Frontal cortex (tissue), 3 donors: ENCODE measurements at regions not wholly inside any gene's neighbourhood (a gene's known extent, or its start where the extent isn't known, plus 50 kb on each side); places are given as distances from the start of the nearest gene placed in this dataset.

ENCODE experiments used
- DNase-seq, 2 donors: peaks; one replicate each; pipeline ENCODE4 v3.0.0; 2012; ENCODE audit warnings: low spot score in 2 of 2
- FAIRE-seq: peaks from 2 replicates; lab custom pipeline; 2012; peaks lifted over from hg19 to GRCh38; lab: Jason Lieb, UNC
- donor health status: control.
- donor health status: control.
- donor health status: control.

- no peak for FAIRE-seq
- DNase-seq = no peak
Observed at GRCh38 chr13:109910194-109910593, 123.8 kb upstream of the IRS2 start.

DNA sequence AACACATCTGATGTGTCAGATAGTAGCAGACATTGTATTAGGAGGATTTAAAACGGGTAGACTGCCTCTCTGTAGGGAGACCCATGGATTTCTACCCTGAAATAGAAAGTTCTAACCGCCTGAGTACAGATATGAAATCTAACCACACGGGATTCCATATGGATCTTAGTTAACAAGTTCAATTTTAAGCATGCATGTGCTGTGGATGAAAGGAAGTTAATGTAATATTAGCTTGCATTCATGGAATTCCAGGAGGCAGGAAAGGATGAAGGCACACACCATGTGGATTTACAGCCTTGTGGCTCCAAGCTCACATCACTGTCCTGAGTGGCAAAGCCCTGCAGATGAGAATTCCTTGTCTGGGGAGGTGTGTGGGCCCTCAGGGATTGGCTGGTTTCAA lies 120.6 kb upstream of the IRS2 start:
- no peak for DNase-seq
- no peak for FAIRE-seq

- FAIRE-seq (no peak), DNase-seq (no peak)
Observed at GRCh38 chr13:109904218-109904617, 117.8 kb upstream of the IRS2 start.

DNA sequence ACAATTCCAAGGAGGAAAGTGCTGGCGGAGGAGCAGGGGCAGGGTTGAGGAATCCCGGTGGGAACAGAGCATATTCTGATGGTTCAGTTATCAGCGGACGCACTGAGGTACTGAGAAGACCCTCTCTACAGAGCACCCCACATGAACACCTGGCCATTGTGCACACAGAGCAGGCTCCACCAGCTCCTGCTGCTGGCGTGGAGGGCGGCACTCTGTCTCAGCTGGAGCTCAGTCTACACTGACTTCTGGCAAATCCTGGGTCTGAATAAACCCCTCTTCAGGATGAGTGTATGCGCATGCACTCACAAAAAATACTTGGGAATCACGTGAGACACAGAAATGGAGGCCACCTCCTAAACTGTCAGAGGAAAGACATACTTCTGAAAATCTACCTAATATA lies 114.4 kb upstream of the IRS2 start:
- FAIRE-seq (no peak), DNase-seq (no peak)

GRCh38 chr13:109900320-109900719 lies 113.9 kb upstream of the IRS2 start:
- no peak for FAIRE-seq
- no peak for DNase-seq

GRCh38 chr13:109899748-109900147 lies 113.4 kb upstream of the IRS2 start:
- DNase-seq (no peak), FAIRE-seq (no peak)

- FAIRE-seq (no peak), DNase-seq (no peak)
Observed at GRCh38 chr13:109899316-109899715, 112.9 kb upstream of the IRS2 start.

GRCh38 chr13:109897988-109898624 lies 111.7 kb upstream of the IRS2 start:
- FAIRE-seq (no peak), DNase-seq (no peak)

DNA sequence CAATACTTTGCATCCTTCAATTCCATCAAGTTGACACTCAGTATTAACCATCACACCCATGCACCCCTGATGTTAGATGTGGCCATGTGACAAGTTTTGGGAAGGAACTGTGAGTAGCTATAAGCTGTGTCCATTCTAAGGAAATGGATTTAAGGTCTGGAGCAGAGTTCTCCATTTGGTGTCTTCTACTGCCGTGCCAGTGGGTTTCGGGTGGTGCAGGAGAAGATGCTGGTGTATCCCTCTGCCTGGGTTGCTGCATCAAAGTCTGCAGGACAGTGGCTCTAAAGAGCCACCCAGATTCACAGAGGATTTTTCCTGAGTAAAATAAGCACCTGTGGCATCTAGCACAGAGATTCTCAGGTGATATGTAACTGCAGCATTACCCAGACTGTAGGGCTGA lies 105.7 kb upstream of the IRS2 start:
- DNase-seq (no peak), FAIRE-seq (no peak)

GRCh38 chr13:109885235-109885634 lies 98.9 kb upstream of the IRS2 start:
- DNase-seq (no peak), FAIRE-seq (no peak)

DNA sequence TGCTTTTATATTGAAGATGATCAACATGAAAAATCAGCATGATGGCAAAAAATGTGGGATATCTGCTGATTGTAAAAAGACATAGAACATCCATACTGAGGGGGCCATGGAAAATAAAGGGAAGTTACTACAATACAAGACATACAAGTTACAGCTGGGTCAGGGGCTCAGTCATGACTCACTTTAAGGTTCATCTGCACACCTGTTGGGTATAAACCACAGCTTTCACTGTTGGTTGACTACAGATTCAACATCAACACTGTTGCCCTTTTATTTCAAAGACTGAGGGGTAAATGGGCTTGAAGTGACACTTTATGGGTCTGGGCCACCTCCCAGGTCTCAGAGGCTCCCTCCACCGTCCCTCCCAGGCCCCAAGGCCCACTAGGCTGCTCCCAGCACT lies 98.1 kb upstream of the IRS2 start:
- DNase-seq = no peak
- no peak for FAIRE-seq

- no peak for FAIRE-seq
- no peak for DNase-seq
Observed at GRCh38 chr13:109883181-109884180, 97.1 kb upstream of the IRS2 start.

DNA sequence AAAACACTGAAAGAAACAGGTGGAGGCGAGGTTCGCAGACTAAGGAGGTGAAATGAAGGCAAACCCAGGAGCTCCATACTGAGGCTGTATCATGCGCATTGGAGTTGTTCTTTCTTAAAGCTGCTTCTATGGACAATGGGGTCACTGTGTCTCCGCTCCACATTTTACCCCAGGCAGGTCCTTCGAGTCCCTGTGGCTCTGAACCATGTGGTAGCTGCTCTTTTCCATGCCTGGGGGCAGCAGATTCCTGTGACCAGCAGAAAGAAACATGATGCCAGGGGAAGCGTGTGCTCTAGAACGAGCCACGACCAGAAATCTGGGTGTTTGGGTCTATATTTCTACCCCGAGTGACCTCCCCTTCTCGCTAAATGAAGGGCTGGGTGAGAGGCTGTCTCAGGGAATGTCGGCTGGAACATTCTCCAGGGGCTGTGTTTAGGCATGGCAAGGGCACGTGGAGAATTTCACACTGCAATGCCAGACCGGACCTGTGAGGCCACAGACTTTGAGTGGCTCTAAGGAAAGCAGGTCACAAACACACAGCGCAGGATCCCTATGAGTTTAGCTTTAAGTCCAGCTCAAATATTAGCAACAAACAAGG lies 95.7 kb upstream of the IRS2 start:
- FAIRE-seq = no peak
- no peak for DNase-seq

DNA sequence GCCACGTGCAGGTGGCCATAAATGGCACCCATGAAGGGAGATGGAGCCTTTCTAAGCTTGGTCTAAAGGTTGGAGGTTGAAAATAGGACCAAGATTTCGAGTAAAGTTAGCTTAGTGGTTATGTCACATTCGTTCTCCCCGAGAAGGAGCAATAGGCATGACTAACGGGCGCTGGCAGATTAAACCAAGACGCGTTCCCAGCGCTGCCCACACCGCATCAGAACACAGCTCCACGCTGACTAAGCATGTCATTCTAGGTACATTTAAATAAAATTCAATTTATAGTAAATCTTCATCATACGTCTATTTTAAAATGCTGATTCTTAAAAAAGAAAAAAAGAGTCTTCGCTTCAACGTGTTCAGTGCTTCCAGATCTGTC lies 95.0 kb upstream of the IRS2 start:
- DNase-seq = no peak
- no peak for FAIRE-seq

DNA sequence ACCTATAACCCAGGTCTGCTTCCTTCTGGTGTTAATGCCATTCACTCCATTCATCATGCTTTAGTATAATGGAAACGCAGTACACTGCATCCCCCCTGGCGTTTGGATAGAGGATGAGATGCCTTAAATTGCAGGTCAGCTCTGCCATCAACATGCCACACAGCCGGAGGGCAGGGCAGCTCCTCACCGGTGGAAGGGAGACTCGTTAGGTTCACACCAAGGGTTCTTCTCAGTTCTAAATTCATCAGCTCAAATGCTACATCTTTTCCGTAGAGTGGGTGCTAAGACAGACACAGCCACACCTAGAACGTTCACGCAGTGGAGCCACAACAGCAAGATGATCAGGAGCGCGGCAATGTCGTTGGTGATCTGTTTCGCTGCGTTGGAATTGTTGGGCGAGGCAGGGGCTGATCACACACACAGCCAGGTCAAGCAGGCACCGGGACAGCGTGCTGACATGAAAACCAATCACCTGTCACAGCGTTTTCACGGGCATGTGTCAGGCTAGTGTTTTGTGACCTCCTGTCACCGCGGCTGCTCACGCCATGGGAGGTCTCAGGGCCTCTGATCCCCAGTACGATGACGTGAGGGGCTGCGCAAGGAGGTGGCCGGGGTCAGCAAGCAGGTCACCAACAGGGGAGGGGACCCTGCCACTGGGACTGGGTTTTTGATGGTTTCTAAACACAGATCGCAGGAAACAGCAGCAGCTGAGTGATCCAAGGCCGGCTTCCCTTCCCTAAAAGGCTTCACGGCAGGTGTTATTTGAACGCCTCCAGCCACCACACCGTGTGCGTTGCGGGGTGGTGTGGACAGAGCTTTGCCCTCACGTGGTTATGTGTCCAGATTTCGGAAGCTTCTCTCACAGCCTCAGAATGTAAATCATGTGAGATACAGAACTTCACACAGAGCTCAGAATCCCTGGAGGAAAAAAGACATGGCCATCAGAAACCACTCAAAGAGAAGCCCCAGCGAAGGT lies 94.3 kb upstream of the IRS2 start:
- FAIRE-seq (no peak), DNase-seq (no peak)

DNA sequence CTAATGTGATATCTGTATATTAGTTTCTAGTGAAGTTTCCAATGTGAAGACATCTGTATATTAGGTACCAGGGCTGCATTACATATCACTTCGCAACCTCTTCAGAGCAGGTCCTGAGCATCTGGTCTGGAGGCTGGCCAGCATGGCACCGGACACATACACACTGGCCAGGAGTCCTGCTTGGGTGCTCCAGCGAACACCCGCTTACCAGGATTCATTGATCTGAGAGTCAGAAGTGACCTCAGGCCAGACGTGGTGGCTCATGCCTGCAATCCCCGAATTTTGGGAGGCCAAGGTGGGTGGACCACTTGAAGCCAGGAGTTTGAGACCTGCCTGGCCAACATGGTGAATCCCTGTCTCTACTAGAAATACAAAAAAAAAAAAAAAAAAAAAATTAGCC lies 93.0 kb upstream of the IRS2 start:
- no peak for FAIRE-seq
- no peak for DNase-seq

GRCh38 chr13:109877809-109878208 lies 91.4 kb upstream of the IRS2 start:
- no peak for FAIRE-seq
- no peak for DNase-seq

- DNase-seq = no peak
- FAIRE-seq = no peak
Observed at GRCh38 chr13:109875746-109876145, 89.4 kb upstream of the IRS2 start.

DNA sequence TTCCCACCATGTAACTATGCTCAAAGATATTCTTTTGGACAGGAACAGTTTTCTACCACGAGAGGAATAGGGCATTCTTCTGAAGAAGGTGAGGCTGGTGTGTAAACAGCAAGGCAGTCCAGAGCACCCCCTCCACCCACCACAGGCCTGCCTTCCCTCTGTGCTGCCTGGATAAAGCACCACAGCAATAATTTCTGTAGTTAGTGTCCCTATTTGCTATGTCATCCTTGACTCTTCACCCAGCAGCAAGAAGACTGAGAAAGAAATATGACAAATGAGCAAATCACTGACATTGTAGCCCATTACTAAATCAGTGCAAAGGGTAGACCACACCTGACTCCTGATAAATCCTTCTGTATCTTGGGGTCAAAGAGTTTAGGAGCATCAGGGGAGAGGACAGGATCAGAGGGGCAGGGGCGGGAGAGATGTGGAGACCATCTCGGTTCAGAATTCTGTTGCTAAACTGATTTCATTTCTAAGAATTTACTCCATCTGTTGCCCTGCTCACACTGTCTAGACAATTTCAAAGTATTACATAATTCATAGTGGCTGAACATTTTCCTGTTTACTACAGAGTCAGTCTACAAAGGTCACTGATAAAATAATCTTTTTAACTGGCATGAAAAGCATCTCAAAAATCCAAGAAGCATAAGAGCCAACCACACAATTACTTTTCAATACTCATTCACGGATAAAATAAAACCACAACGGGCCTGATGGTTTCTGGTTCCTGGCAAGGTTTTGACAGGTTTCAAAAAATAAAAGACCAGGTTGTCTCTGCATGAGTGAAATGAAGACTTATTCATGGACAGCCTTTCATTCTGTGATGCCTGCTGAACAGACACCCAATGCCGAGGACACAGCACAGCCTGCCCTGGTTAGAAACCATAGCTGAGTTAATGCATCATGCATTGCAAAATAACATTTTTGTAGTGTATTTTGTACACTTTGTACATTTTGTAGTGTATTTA lies 88.4 kb upstream of the IRS2 start:
- no peak for DNase-seq
- no peak for FAIRE-seq
